ENCODE measurements at regions not wholly inside any gene's neighbourhood (a gene's known extent, or its start where the extent isn't known, plus 50 kb on each side); places are given as distances from the start of the nearest gene placed in this dataset.

DNA sequence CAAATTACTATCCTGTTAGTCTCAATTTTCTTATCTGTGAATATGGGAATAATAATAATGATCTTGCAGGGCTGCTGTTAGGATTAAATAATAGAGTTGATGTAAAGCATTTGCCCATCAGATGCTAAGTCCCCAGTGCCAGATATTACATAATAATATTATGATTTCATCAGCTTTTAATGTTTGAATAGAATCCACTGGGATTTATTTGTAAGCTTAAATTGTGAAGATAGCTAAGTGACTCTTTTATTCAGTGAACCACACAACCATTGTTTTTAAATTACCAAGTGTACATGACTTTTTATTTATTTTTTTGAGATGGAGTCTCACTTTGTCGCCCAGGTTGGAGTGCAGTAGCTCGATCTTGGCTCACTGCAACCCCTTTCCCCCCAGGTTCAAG is 510.3 kb upstream of the DPP6 start:
- TF ChIP-seq CTCF (IDR thresholded peaks at IDR 0.05) (no peak), POLR2A (IDR thresholded peaks at IDR 0.05) (no peak)

All from Peyer's patch (tissue), 4 donors.